ENCODE measurements at regions not wholly inside any gene's neighbourhood (a gene's known extent, or its start where the extent isn't known, plus 50 kb on each side); places are given as distances from the start of the nearest gene placed in this dataset.
"Not testable (repeated sequence)": the region's sequence is repeated elsewhere in the genome, so short reads cannot be mapped to it uniquely, and the experiment has no call there.

DNA sequence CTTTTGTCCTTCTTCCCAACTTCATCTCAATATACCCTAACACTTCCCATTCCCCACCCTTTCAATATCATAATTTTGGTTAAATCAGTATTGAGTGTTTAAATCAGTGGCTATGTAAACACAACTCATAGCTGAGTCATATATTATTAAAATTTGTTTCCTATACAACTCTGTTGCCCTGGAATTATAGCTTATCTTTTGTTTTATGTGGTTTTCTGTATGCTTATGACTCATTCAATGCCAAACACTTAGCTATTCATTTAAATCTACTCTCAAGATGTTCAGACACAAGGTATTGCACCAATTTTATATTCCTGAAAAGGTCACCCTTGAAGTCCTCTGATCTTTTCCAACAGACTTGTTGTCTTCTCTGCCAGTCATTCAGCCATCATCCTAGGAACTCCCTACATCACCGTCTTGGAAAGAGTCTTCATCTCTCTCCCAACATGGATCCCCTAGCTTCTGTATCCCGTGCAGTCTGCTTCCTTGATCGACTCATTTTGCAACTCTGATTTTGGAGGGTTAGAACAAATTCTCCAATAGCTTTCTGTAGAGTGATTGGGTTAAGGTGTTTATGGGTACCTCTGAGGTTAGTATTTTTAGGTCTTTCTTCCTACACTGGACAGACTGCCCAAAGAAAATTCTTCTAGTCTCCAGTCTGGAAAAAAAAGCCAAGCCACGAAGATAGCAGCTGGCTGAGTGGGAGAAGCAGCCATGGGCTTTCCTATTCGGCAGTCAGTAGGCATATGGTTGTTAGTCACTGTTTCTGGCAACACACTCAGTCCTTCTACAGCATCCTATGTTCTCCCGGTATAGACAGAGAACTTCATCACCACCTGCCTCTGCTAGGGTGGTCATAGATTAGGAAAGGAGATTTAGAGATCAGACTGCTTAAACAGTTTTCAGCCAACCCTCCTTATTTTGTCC, 102.1 kb downstream of the CRPPA start:
- DNase-seq, result no peak

DNA sequence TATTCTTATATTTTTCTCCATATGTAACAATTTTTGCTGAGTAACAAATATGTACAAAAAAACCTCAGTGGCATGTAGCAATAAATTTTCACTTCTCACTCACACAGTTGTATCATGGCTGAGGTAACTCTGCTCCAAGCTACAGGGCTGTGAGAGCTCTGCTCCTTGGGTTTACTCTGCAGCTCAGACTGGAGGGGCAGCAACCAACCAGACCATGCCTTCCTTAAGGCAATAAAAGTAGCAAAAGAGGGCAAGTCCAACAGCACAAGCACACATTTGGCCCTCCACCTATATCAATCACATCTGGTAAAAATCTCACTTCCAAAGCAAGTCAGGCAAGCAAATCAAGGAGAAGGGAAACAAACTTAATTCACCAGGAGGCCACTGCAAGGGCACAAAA, 102.9 kb downstream of the CRPPA start:
- DNase-seq, result no peak

DNA sequence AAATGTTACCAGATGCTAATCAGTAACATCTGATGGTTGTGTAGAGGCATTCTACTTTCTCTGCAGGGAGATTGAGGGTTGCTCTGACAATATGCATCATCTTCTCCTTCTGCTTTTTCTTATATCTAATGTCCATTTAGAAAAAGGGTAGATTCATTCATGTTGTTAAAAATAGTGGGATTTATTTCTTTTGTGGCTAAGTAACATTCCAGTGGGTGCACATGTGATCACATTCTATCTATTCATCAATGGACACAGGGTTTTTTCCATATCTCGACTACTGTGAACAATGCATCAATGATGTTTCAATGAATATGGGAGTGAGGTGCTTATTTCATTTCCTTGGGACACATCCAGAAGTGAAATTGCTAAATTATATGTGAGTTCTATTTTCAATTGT, 103.9 kb downstream of the CRPPA start:
- no peak for DNase-seq

DNA sequence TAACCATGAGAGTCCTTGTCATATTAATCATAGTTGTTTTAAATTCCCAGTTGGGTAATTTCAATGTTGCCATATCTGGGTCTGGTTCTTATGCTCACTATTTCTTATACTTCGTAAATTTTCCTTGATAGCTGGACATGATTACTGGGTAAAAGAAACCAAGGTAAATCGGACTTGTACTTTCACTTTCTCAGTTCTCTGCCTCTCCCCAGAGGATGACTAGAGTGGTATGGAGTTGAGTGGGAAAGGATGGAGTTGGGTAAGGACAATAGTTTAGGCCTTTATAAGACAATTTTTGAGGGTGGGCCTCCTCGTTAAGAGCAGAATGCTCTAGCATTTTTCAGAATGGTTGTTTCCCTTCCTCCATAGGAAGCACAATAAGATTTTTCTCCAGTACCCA, 106.1 kb downstream of the CRPPA start:
- no peak for DNase-seq

DNA sequence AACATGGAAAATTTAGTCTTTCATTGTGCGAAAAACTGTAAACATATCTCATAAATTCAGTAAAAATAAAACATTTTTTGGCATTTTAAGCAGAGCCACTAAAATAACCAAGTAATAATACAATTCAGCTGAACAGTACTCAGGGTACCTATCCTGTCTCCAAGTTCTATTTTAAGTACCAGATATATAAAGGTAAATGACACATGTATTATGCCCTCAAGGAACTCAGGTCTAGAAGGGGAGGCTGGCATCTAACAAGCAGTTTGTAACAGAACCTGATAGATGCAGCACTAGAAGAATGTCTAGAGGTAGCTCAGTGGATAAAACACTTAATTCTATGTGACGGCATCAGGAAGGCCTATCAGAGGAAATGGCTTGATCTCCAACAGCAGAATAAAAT, 112.2 kb downstream of the CRPPA start:
- DNase-seq, result no peak

DNA sequence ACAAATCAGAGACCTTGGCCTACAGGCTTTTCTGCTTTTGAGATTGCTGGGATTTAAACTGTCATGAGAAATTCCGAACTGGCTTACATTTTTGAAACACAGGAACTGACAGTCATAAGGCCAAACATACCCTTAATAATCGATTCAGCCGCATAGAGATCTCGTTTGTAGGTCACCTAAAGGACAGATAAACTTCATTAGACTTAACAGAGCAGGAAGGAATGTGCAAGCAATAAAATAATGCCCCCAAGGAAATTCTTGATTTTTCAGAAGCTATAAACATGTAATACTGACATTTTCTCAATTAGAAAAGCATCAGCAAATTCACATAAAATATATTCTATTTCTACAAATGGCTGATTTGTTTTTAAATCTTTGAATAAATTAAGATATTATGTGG, 120.0 kb downstream of the CRPPA start:
- no peak for DNase-seq

DNA sequence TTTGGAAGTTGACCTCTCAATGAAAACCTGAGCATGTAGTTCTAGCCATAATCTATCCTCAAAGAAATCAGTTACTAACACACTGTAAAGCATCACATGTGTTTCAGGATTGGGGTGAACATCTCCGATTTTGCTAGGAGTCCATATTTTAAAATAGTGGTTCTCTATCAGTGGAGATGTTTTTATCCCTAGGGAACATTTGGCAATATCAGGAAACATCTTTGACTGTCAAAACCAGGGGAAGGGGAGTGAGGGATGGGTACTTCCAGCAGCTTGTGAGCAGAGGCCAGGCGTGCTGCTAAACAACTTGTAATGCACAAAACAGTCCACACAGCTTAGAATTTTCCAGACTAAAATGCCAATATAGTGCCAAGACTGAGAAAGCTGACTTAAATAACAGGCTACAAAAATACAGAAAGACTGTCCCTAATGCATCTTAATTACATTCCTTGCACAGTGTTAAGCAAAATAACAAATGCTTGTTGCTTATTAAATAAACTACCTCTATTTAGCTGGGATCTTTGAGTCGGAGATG, 120.9 kb downstream of the CRPPA start:
- no peak for DNase-seq

DNA sequence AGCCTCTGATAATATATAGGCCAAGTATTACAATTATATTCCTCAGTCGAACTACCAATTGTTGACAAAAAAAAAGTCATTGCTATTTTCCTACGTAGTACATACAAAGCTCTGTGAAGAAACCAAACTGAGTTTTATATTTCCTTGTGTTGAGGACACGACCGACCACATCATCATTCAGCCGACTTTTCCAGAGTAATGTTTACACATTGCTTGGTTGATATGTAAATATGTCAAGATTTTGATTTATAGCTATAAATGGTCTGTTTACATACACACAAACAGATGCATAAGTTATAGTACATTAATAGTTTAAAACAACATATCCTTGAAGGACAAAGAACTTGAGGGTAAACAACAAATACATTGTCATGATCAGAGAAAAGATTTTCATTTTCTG, 121.5 kb downstream of the CRPPA start:
- DNase-seq, result no peak

DNA sequence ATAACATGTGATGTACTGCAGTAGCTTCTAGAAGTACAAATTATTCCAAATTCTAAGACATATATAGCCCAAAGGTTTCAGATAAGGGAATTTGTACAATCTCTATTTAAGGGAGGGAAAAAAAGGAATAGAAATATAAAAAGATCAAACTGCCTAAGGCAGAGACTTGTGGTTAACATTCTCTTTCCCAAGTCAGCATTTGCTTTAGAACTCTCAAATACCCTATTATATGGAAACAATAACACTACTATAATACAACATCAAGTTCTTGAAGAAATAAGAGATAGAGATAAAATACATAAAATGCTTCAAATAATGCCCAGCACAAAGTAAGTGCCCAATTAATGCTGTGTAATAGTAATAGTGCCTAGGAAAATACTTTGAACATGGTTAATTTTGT, 123.1 kb downstream of the CRPPA start:
- no peak for DNase-seq

DNA sequence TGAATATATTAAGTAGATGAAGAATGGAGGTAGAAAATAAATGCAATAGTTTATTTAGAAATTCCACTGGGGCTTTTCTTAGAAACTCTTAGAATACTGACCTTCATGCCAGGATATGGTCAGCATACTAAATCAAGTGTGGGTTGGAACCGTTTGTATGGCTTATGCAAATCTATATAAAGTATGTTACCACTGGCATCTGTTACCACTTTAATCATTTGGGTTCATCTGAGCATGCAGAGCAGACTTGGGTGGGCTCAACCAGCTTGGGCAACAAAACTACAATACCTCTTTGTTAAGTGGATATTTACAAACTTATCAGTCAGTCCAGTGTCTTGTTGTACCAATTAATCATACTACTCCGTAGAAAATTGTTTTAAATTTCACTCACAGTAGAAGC, 125.8 kb downstream of the CRPPA start:
- DNase-seq, result no peak

DNA sequence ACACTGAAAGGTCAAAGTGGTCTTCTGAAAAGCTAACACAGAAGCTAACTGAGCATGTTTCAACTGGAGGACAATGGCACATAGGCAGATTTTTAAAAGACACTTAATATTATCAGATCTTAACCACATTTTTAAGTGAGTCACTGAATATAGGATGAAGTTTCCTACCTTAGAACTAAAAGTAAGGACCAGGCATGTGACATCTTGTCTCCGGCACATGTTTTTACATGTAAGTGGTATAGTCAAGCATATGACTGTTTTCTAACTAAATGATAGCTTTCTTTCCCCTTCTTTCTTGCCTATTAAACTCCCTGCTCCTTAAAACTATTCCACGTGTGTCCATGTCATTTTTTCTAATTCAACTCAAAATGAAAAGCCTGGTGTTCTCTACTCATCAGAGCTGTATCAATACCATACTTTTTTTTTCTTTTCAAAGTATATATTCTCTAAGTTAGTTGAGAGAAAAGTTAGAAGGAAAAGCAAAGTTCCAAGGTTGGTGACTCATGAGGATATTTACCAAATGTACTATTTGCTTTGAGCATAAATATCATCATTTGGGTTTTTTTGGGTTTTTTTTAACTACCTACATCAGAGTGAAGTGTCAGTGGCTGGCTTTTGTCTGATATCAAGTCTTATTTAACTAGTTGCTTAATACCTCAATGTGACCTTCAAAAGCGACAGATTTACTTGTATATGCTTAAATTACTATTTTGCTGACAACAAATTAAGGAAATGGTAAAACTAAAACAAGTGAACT, 127.5 kb downstream of the CRPPA start:
- DNase-seq, result no peak

DNA sequence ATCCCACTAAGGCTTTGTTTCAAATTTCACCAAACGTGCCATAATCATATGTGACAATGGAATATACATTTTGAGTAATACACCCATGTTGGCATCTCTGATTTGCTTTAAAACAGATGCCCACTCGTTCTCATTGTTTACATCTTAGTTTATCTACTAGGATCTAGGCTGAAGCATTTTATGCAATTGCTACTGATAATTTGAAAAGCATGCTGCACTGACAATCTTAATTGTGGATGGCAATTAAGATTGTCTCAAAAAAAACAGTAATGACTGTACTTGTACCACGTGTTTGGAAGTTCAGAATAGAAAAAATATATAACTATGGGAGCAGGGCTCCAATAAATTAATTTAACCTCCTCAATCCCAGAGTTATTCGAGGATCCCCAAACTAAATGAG, 136.8 kb downstream of the CRPPA start:
- no peak for DNase-seq

DNA sequence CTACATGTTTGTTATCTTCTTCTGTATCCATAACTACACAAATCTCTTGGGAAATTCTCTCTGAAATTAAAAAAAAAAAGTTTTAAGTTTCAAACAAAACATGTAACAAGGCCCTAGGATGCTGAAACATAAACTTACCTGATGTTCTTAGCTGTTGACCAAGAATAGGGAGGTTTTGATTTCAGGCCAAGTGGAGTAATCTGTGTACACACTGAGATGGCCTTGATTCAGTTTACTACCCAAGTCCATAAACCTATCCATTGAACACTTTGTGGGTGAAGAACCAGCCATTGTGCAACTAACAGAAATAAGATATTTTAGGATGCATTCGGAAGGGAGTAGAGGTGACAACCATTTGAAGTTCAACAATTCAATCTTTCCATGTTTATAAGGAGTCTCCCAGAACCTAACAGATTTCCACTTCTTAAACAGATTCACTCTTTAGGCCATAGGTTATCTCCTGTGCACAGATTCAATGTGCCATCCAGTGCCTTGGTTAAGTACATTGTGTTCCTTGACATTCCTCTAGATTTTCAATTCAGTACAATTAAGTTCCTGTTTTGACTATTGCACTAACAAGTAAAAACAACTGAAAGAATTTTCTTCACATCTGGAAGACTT, 143.1 kb downstream of the CRPPA start:
- DNase-seq, result no peak

DNA sequence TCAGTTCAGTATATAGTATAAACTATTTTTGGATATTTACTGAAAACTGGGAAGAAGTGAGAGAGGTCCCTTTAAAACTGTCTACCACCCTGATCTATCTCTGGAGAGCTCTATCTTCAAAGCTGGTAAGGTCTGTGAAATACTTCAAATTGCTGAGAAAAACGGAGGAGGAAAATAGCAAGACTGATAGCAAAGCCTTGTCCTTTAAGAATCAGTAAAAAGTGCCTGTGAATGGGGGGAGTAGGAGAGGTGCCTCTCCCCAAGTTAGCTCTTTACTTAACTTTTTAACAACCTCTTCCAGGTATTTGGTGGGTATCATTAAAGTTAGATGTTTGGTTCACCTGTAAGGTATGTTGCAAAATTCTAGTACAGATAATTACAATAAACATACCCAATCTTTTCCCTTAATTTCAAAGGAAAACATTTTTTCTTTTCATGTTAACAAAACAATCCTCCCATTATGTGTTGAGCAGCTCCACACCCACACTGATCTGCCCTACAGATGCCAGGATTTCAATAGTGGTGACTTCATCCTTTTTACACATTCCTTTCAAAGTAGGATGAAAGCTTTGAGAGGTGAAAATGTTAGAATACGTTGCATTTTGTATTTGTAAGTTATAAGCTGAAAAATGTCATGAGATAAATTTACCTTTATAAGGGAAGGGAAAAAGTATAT, 149.2 kb downstream of the CRPPA start:
- DNase-seq, result no peak

DNA sequence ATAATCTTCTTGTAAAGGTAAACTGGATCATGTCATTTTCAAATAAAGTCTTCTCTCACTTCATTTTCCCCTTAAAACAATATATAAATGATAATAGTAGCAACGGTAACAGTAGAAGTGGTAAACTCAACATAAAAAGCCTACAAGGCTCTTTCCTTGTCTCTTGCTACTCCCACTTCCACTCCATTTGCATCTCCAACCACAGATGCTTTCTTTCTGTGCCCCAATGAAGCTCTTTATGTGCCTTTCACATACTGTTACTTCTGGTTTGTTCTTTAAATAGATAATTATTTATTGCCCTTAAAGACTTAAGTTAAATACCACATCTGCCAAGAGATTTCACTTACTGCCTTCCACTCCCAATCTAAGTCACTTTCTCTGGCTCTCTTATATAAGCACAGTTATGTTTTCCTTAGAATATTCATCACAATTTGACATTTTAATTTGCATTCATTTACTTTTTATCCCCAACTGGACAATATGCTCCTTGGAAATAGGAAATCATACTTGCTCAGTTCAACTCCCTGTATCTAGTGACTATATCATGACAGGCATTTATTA, 149.9 kb downstream of the CRPPA start:
- DNase-seq, result no peak

DNA sequence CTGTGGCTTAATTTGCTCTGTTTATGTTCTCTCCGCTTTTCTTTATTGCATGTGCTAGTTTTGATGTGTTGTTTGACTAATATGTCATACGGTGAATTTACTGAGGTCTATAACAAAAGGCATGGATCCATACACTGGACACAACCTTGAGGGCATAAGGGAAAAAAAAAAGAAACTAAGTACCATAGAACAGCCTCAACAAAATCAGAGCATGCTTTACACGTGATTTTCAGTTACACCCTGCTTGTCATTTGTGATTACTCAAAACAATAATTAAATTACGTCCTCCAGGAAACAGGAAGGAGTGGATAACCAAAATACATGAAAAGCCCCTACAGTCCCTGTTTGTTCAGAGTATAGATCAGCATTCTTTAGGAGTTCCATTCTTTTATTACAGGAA, 150.5 kb downstream of the CRPPA start:
- DNase-seq, result no peak

DNA sequence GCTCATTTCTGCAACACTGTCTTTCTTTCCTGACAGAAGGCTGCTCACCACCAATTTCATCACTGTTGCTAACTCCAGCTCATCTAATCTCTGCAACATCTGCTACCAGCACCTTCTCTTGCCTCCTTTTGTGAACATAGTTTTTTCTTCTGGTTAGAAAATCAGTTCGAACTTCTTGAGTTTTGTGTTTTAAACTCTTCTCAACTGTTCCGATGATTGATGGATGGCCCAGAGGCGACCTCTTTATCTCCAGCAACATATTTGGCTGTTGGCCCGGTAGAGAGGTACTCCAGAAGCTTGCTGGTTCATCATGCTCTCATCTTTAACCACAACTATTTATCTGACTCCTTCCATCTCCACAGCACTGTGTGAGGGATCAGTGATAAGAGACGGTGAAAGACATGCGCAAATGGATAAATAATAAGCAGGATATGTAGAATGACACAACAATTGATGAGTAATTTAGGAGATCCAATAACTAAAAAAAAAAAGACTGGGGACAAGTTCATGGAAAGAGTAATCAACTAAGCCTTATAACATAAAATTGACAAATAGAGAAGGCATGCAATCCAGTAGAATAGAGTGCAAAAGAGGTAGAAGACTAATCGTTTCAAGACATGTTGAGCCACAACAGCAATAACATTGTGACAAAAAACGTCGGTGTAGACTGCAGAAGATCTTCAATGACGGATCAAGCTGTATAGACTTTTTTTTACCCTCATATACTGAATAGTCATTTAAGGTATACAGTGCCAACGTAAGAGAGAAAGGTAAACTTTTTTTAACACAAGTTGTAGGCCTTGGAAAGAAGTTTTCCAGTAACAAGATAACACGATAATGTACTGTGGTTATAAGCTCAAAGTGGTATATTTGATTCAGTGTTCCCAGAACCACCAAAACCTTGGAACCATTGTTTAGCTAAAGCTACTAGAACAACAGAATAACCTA, 152.2 kb downstream of the CRPPA start:
- DNase-seq, result peak; percentile 1

DNA sequence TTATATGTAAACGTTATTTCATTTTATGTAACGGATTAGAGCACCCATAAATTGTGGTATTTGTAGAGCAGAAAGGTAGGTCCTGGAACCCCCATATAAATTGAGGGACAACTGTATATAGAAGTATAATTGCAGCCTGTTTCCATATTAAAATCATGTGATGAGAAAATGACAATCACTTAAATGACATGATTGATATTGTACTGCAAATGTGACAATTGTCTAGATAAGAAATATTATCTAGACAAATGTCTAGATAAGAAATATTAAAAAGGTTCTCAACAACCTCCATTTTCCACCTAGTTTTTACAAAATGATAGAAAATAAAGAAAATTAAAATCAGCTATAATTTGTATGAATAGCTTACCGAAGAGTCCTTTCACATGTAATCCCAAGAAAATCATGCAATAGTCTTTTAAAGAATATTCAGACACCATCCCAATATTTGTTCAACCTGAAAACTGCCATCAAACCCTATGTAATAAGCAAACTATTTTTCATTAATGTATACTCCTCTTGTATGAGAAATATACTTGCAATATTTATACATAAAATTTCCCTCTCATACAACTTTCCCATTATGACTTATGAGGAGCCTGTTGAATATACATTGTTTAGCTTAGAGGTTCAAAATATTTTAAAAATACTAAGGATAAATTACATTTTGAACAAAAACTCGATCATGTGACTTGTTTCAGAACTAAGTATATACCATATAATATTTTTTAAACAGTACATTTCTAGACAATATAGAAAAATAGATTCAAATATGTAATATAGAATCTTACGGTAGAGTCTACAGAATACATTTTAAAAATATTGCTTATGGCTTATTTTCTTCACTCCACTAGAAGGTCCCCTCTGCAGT, 153.2 kb downstream of the CRPPA start:
- DNase-seq, result no peak

DNA sequence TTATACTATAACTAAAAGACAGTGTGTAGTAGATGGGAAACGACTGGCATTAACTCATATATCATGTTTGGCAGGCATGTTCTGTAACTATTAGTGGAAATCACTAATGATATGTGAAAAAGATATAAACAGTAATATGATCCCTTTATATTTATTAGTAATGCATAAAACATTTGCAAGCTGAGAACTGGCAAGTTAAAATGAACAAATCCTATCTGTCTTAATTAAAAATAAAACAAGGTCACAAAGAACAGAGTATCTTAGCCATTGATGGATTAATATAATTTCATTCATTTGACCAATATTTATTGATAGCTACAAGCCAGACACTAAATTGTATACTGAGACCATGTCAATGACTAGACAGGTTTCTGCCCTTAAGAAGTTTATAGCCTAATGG, 154.5 kb downstream of the CRPPA start:
- no peak for DNase-seq

DNA sequence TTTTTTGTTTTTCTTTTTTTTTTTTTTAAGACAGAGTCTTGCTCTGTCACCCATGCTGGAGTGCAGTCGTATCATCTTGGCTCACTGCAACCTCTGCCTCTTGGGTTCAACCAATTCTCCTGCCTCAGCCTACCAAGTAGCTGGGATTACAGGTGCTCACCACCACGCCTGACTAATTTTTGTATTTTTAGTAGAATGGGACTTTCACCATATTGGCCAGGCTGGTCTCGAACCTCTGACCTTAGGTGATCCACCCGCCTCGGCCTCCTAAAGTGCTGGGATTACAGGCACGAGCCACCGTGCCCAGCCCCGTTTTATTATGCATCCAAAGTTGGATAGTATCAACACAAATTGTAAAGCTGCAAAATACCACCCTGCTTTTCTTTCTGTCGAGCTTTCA, 154.9 kb downstream of the CRPPA start:
- DNase-seq, result not testable (repeated sequence)

Data from activated CD4-positive, alpha-beta T cell treated with anti-CD3 and anti-CD28 coated beads, Interleukin-2, amount 50 U/mL, for 16 hours (primary cell).